ENCODE measurements at regions not wholly inside any gene's neighbourhood (a gene's known extent, or its start where the extent isn't known, plus 50 kb on each side); places are given as distances from the start of the nearest gene placed in this dataset.

- TF ChIP-seq, protein P1, sequence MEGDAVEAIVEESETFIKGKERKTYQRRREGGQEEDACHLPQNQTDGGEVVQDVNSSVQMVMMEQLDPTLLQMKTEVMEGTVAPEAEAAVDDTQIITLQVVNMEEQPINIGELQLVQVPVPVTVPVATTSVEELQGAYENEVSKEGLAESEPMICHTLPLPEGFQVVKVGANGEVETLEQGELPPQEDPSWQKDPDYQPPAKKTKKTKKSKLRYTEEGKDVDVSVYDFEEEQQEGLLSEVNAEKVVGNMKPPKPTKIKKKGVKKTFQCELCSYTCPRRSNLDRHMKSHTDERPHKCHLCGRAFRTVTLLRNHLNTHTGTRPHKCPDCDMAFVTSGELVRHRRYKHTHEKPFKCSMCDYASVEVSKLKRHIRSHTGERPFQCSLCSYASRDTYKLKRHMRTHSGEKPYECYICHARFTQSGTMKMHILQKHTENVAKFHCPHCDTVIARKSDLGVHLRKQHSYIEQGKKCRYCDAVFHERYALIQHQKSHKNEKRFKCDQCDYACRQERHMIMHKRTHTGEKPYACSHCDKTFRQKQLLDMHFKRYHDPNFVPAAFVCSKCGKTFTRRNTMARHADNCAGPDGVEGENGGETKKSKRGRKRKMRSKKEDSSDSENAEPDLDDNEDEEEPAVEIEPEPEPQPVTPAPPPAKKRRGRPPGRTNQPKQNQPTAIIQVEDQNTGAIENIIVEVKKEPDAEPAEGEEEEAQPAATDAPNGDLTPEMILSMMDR (IDR thresholded peaks at IDR 0.05), result no peak
- no peak for TF ChIP-seq EZH2 (IDR thresholded peaks at IDR 0.05; ENCODE audit: borderline replicate concordance, insufficient read depth, low read depth, low read length, poor library complexity, severe bottlenecking)
Observed at GRCh38 chr11:127683321-127683720, 682.8 kb upstream of the KIRREL3 start.

Measured in B cell (primary cell).